ENCODE measurements at regions not wholly inside any gene's neighbourhood (a gene's known extent, or its start where the extent isn't known, plus 50 kb on each side); places are given as distances from the start of the nearest gene placed in this dataset.
"Not testable (repeated sequence)": the region's sequence is repeated elsewhere in the genome, so short reads cannot be mapped to it uniquely, and the experiment has no call there.

DNA sequence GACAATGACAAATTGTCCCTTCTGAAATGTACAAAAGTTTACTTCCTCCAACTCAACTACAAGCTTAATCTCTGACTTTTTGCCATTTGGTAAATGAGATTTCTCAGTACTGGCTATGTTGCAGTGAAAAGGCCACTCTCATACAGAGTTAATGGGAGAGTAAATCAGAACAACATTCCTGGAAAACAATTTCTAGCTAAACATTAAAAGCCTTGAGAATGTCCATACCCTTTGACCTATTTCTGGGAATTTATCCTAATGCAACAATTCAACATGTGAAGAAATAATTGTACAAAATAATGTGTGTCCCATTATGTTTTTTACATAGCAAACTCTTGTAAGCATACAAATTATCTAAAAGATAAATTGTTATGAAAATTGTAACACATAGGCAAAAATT is 56.3 kb upstream of the SPEF2 start:
- DNase-seq: no peak

DNA sequence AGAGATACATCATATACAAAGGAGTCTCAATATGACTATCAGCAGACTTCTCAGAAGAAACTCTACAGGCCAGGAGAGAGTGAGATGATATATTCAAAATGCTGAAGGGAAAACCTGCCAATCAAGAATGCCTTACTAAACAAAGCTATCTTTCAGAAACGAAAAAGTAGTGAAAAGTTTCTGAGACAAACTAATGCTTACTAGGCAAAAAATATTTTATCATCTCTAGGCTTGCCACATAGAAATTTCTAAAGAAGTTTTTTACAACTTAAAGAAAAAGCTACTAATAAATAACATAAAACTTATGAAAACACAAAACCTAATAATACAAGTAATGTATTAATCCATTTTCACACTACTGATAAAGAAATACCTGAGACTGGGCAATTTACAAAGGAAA is 59.9 kb upstream of the SPEF2 start:
- DNase-seq: no peak

DNA sequence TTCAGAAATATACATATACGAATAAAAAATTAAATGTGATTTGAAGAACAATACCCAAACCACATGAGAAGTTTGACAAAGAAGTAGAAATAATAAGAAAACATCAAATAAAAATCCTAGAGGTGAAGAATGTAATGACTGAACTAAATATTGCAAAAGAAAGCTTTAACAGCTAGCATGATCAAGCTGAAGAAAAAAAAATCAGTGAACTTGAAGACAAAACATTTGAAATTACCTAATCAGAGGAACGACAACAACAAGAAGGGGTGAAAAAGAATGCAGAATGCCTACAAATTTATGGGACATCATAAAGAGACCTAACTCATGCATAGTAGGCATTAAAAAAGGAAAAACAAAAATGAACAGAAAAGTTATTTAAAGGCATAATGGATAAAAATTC is 60.5 kb upstream of the SPEF2 start:
- no peak for DNase-seq

DNA sequence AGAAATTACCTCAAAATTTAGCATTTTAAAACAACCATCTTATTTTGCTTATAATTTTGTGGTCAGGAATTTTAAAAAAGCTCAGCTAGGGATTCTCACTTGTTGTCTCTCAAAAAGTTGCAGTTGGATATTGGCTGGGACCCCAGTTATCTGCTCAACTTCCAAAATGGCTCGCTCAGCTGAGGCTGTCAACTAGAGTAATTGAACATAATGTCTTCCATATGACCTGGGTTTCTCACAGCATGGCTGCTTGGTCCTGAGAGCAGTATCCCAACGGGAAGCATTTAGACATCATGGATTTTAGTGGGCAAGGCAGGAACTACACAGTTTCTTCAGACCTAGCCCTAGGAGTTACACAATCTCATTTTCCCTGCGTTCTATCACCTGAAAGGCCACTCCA is 63.6 kb upstream of the SPEF2 start:
- DNase-seq: peak; percentile 60

DNA sequence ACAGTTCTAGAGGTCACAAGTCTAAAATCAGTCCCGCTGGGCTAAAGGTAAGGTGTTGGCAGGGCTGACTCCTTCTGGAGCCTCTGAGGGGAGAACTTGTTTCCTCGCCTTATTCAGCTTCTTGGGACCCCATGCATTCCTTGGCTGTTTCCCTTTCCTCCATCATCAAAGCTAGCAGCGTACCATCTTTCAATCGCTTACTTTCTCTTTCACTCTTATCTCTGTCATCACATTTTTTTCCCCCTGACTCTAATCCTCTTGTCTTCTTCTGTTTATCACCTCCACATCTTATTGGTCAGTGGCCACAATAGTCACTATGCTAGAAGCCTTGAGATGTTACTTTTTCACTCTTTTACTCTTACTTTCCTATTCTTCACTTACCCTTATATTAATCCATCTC is 72.5 kb upstream of the SPEF2 start:
- DNase-seq: no peak

DNA sequence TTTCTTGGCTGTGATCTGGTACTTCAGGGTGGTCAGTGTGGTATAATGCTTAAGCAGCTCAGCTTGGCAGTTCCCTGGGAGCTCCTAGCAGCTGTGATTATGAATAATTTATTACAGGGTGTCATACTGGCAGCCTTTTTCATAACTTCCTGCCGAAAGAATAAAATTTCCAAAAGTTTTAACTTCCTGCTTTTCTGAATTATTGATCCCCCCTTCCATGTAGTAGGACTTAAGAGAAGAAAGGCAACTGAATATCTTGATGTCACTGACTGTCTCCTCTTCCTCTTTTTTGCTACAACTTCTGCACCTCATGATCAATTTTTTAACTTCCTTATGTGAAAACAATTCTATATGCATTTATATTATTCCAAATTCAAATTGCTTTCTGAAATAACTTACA is 74.3 kb upstream of the SPEF2 start:
- no peak for DNase-seq

DNA sequence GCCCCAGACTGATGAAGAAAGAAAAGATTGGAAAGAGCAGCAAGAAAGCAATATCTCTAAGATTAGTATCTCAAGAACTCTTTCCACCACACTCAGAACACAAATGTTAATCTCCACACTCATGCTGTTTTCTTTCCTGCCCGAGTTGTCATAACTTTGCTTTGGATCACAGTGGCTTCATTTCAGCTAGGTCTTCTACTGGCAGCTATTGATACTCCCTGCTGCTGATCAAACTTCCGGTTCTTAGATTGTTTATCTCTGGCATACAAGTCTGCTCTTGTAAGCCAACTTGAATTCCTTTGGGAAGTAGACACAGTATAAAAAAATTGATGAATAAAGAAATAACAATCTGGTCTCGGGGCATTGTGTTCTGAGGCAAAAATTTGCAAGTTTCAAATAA is 77.7 kb upstream of the SPEF2 start:
- DNase-seq: no peak

DNA sequence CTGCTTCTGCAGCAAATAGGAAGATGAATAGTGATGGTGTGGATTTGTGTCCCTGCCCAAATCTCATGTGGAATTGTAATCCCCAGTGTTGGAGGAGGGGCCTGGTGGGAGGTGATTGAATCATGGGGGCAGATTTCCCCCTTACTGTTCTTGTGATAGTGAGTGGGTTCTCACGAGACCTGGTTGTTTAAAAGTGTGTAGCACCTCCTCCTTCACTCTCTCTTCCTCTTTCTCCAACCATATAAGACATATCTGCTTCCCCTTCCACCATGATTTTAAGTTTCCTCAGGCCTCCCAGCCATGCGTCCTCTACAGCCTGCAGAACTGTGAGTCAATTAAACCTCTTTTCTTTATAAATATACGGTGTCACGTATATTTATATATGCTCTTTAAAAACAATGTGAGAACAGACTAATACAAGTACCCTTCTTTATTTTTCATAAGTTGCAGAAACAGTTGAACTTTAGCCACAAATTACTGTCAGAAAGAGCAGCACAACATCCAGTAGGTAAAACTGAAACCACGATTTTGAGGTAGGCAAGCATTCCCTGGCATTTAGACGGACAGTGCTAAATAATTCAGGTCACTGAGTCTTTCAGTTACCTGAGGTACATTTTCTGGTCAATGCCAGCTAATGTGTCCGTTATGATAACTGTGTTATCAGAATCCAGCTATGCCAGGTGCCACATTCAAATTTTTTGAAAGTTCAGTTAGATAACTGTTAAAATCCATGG is 79.3 kb upstream of the SPEF2 start:
- DNase-seq: no peak

DNA sequence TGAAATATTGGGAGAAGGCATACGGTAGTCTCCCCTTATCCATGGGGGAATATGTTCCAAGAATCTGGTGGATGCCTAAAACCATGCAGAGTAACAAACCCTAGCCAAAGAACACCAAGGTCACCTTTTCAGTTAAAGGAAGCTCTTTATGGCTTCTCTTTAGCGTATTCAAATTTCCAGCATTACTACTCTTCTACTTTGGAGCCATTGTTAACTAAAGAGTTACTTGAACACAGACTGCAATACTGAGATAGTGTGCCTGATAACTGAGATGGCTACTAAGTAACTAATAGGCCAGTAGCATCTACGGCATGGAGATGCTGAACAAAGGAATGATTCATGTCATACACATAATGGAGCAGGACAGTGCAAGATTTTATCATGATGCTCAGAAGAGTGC is 84.5 kb upstream of the SPEF2 start:
- DNase-seq: no peak

DNA sequence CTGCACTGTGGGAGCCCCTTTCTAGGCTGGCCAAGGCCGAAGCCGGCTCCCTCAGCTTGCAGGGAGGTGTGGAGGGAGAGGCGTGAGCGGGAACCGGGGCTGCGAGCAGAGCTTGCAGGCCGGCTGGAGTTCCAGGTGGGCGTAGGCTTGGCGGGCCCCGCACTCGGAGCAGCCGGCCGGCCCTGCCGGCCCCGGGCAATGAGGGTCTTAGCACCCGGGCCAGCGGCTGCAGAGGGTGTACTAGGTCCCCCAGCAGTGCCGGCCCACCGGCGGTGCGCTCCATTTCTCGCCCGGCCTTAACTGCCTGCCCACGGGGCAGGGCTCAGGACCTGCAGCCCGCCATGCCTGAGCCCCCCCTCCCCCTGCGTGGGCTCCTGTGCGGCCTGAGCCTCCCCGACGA is 86.1 kb upstream of the SPEF2 start:
- DNase-seq: not testable (repeated sequence)

DNA sequence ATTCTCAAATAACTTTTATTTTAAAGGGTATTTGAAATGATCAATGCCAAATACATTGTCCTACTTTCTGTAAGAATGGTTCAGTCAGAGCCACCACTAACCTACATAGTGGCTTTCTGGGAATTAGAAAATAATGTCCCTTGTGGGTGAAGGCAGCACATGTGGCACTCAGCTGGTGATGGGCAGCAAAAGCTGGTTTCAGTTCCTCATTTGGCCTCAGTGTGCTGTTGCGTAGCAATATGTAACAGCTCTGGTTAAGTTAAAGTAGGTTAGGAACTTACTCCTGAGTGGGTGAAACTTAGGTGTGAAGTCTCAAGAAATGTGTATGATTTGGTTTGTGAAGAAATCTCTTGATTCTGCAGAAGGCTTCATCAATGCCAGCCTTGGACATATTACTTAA is 99.6 kb upstream of the SPEF2 start:
- DNase-seq: peak; percentile 5

DNA sequence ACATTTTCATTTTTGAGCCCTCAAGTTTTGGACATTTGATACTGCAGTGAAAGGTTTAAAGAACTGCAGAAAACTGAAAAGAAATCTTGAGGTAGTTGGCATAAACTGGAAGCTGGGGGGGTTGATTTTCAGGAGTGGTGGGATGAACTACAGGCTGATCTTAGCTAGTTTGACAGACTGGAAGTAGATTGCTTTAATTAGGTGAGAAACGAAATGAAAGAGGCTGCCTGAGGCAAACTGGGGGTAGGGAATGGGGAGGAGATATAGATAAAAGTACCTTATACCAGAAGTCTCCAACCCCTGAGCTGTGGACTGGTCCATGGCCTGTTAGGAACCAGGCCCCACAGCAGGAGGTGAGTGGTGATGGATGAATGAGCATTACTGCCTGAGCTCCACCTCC is 101.4 kb upstream of the SPEF2 start:
- DNase-seq: no peak

DNA sequence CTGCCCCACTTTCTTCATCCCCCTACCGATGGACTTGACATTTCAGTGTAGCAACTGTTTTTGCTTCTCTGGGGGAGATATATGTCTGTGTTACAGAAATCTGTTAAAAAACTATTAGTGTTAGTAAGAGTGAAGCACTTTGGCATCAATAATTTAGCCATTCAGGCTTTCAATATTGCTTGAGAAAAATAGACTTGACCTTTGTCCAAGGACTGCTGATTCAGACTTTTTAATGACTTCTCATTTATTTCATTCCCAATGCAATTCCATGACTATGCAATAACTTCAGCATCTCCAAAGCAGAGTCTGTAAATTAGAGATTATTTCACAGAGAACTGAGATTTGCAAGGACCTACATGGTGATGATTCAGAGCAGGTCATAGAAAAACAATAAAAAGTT is 104.1 kb upstream of the SPEF2 start:
- no peak for DNase-seq

DNA sequence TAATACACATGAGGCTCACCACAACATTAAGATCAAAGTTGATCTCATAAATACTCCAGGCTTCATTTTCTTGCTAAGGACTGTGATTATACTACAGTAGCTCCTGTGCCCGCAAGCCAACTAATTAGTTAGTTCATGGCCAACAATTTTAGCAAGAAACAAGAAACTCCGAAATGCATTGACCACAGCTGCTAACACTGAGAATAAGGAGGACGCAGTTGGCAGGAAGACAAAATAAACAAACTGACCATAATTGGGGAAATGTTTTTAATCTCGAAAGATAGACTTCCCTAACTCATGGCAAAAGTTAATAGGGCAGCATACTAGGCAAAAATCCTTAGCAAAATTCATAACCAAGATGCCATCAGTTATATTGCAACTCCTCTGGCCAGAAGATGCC is 115.5 kb upstream of the SPEF2 start:
- no peak for DNase-seq

DNA sequence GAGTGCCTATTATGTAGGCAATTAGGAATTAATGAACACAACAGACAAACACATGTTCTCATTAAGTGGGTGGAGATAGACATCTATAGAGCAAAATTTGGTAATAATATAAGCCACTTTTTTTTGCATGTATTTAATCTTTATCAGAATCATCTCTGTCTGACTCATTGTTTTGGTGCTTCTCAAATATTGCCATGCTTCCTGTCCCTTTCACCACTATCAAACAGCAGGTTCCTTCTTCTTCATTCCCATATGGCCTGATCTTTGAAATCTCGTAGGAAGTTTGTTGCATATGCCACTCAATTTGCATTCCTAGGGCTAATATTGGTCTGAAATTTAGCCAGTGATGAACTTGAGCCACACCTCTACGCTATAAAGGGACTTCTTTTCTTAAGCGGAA is 128.9 kb upstream of the SPEF2 start:
- DNase-seq: no peak

DNA sequence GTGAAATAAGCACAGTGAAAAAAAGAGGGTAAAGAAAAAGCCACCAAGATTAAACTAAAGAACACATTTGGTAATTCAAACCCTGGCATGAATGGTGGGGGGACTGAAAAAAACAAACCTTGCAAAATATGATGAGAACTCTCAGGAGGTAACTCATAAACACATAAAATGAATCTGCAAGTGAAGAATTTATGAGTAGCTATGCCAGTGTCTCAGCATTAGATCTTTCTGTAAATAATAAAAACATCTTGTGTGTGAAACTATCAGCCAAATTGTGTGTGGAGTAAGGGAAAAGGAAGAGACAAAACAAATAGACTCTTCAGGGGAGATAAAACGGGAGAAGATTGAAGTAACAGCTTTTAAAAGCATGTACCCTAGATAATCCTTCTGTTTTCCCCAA is 129.6 kb upstream of the SPEF2 start:
- no peak for DNase-seq

DNA sequence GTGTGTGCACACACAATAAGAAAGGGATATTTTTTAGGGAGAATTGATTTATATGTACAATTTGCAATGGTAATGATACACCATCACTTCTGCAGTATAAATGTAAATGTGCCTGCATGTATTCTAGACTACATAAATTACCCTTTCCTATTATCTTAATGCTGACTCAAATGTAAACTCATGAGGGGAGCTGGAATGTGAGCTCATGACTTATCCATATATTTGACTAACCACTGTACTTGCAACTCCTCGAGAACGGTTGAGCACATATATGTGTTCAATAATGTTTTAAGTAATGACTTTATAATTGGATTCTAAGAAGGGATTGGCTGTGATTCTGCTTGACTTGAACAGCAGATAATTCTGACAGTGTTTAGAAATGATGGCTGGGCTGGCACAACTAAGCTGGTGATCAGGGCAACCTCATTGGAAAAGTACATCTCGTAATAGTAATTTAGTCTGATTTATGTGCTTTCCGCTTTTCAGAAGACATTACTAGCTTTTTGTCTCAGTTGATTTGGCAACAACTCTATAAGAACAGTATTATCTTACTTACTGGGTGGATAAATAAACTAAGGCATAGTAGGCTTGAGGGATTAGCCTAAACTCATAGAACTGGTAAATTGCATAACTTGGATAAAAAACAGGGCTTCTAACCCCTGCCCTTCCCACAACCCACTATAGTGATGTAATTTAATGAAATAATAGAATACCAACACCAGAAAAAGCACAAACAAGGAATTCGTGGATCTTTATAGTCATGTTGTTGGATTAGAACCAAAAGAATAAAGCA is 130.2 kb upstream of the SPEF2 start:
- DNase-seq: no peak

DNA sequence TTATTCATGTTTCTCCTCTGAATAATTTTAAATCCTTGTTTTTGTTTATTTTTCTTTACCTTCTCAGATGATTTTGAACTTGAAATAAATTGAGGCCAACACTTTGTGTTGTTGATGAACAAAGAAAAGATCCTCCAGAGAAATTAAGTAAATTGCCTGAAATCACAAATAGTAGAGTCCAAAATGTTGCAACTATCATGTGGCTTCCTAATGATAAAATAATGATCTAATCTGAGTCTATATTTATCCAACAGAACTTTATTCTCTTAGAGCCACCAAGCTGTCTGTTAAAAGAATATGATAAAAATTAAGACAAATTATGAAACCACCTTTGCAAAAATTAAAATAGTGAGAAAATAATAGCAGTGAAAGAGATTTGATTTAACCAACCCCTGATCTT is 132.2 kb upstream of the SPEF2 start:
- DNase-seq: no peak

DNA sequence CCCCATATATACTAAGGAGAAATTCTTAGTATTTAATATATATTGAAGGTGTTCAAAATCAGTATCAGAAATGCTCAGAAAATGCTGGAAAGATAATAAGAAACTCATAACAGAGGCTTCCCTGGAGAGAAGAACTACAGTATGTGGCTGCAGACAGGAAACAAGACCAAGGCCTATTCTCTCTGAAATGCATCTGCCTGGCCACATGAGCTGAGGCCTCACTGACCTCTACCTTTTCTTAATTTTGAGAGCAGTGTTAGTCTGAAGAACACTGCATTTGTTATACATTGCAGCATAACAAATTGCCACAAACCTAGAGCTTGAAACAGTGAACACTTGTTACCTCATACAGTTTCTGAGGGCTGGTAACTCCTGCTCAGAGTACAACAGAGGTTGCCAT is 133.4 kb upstream of the SPEF2 start:
- no peak for DNase-seq

DNA sequence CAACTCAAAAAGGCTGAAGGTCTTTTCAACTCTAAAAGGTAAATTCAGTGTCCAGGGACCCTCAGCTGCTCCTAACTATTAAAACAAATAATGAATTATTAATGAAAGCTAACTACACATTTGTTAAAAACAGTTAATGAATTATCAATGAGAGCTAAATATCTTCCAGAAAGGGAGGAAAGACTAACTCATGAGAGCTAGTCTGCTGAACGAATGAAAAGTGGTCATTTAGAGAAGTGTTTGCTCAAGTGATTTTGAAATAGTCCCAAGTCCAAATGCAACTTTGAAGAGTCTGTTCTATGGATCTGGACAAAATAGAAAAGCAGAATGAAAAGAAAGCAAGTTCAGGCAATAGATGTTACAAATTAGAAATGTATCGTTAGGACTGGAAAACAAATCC is 133.9 kb upstream of the SPEF2 start:
- no peak for DNase-seq

DNA sequence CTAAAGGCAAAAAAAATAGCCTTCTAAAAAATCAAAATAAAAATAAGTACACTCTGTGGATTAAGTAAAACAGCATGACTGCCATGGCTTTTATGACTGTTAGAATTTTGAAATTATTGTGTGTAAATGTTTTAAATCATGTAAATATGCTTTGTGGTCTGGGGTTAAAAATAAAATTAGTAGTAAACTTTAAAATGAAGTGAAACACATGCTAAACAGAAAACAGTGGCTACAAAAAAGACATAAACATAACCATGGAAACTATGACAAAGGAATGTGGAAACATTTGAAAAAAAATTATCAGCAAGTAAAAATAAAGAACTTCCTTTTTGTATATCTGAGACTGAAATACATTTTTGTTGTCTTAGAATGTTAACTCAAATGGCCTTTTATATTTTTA is 134.5 kb upstream of the SPEF2 start:
- no peak for DNase-seq

DNA sequence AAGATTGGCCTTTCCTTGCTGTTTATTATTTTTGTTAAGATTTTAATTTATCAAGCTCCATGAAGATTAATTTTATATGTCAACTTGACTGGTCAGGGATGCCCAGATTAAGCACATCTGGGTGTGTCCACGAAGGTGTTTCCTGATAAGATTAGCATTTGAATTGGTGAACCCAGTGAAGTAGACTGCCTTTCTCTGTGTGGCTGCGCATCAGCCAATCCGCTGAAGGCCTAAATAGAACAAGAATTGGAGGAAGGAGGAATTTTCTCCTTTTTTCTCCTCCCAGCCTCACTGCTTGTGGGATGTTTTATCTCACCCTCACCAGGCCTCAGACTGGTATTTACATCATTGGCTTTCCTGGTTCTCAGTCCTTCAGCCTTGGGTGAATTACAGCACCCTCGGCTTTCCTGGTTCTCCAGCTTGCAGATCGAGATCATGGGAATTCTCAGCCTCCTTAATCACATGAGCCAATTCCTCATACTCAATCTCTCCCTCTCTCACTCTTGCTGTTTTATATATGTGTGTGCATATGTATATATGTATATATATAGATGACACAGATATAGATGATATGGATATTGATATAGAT is 135.4 kb upstream of the SPEF2 start:
- DNase-seq: no peak

DNA sequence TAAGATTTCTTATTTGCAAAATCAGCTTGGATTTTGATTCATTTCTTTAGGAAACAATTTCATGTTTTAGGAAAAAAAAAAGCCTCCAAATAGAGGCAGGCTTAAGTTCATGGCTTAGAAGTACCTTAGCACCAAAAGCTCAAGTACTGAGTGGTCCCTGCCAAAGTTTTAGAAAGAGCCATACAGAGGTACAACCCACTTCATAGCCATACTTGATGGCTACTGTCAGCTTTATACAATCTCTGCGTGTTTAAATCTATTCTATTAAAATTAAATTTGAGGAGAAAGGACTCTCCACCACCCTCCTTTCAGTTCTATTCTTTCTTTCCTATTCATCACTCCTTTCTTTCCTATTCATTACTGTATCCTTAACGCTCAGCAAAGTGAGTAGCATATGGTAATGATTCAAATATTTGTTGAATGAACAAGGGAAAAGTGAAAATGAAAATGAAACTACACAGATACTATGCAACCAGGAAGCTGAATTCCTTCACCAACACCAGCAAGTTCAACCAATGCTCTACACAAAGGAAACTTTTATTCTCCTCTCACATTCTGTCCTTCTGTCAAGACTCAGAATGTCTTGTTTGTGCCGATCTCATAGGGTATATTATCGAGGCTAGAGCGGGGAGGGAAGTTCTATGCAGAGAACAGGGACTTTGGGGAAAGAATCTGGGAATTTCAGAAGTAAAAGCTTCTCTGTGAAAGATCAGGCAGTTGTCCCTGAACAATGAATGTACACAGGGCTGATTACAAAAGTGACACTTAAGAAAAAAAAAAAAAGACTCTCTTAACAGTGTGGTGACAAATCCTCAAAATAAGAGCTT is 138.6 kb upstream of the SPEF2 start:
- DNase-seq: peak; percentile 11
